ENCODE measurements at regions not wholly inside any gene's neighbourhood (a gene's known extent, or its start where the extent isn't known, plus 50 kb on each side); places are given as distances from the start of the nearest gene placed in this dataset.

- TF ChIP-seq RAD21 (IDR thresholded peaks at IDR 0.05) (no peak), TAF1 (conservative IDR thresholded peaks at IDR 0.05) (no peak), FOXA1 (IDR thresholded peaks at IDR 0.05) (no peak), SP1 (IDR thresholded peaks at IDR 0.05) (no peak), YY1 (IDR thresholded peaks at IDR 0.05) (no peak), RXRA (IDR thresholded peaks at IDR 0.05) (no peak), ZBTB33 (IDR thresholded peaks at IDR 0.05) (no peak)
- TF ChIP-seq, protein P1, sequence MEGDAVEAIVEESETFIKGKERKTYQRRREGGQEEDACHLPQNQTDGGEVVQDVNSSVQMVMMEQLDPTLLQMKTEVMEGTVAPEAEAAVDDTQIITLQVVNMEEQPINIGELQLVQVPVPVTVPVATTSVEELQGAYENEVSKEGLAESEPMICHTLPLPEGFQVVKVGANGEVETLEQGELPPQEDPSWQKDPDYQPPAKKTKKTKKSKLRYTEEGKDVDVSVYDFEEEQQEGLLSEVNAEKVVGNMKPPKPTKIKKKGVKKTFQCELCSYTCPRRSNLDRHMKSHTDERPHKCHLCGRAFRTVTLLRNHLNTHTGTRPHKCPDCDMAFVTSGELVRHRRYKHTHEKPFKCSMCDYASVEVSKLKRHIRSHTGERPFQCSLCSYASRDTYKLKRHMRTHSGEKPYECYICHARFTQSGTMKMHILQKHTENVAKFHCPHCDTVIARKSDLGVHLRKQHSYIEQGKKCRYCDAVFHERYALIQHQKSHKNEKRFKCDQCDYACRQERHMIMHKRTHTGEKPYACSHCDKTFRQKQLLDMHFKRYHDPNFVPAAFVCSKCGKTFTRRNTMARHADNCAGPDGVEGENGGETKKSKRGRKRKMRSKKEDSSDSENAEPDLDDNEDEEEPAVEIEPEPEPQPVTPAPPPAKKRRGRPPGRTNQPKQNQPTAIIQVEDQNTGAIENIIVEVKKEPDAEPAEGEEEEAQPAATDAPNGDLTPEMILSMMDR (IDR thresholded peaks at IDR 0.05; ENCODE audit: low read depth, low read length, missing input control): no peak
- TF ChIP-seq, protein P2, sequence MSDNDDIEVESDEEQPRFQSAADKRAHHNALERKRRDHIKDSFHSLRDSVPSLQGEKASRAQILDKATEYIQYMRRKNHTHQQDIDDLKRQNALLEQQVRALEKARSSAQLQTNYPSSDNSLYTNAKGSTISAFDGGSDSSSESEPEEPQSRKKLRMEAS (IDR thresholded peaks at IDR 0.05): no peak
- TF ChIP-seq, protein P3, sequence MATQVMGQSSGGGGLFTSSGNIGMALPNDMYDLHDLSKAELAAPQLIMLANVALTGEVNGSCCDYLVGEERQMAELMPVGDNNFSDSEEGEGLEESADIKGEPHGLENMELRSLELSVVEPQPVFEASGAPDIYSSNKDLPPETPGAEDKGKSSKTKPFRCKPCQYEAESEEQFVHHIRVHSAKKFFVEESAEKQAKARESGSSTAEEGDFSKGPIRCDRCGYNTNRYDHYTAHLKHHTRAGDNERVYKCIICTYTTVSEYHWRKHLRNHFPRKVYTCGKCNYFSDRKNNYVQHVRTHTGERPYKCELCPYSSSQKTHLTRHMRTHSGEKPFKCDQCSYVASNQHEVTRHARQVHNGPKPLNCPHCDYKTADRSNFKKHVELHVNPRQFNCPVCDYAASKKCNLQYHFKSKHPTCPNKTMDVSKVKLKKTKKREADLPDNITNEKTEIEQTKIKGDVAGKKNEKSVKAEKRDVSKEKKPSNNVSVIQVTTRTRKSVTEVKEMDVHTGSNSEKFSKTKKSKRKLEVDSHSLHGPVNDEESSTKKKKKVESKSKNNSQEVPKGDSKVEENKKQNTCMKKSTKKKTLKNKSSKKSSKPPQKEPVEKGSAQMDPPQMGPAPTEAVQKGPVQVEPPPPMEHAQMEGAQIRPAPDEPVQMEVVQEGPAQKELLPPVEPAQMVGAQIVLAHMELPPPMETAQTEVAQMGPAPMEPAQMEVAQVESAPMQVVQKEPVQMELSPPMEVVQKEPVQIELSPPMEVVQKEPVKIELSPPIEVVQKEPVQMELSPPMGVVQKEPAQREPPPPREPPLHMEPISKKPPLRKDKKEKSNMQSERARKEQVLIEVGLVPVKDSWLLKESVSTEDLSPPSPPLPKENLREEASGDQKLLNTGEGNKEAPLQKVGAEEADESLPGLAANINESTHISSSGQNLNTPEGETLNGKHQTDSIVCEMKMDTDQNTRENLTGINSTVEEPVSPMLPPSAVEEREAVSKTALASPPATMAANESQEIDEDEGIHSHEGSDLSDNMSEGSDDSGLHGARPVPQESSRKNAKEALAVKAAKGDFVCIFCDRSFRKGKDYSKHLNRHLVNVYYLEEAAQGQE (IDR thresholded peaks at IDR 0.05): no peak
Observed at GRCh38 chr5:10123254-10123989, 126.3 kb downstream of the ATPSCKMT start.
